SK-N-SH (cell line): ENCODE measurements at regions not wholly inside any gene's neighbourhood (a gene's known extent, or its start where the extent isn't known, plus 50 kb on each side); places are given as distances from the start of the nearest gene placed in this dataset.

Experiments used
- CTCF ChIA-PET: fragments of 300-600, 350-600 bp; formaldehyde crosslinking; extraction: SDS; loops from one replicate; lab custom pipeline; 2021; lab: Yijun Ruan, JAX
- POLR2A ChIA-PET: fragments of 350-600 bp; sonication (Branson Sonifier 250); formaldehyde crosslinking; extraction: SDS; loops from one replicate; lab custom pipeline; 2020; ENCODE audit warnings: antibody characterized with exemption, inconsistent platforms; lab: Yijun Ruan, JAX
- DNase-seq: peaks from one replicate; pipeline ENCODE4 v3.0.0; 2012
- H2AFZ ChIP-seq: fragments of 200-600 bp; sonication (generic); 2 replicates; pipeline ENCODE4 v1.8.1; 2016; ENCODE audit warnings: antibody characterized with exemption, mild to moderate bottlenecking, low read depth
- H3F3A ChIP-seq: fragments of 200-600 bp; sonication (generic); replicated peaks from 2 replicates; pipeline ENCODE3; 2016; ENCODE audit warnings: antibody characterized with exemption, mild to moderate bottlenecking; ENCODE audit not compliant: insufficient read depth
- H3K27ac ChIP-seq, 2 experiments: fragments of 200-500 bp in 1 of 2; fragments of 200-600 bp in 1 of 2; sonication (Bioruptor generic) in 1 of 2; sonication (generic), shearing (Covaris generic) in 1 of 2; 2 replicates each; pipeline versions ENCODE4 v1.5.1 to v1.6.1; 2014 to 2016; ENCODE audit warnings: low read depth in 2 of 2, inconsistent platforms in 1 of 2, low read length in 1 of 2, mild to moderate bottlenecking in 1 of 2, mixed read lengths in 1 of 2
- H3K27me3 ChIP-seq: fragments of 200-600 bp; sonication (generic), shearing (Covaris generic); 2 replicates; pipeline ENCODE4 v1.6.1; 2016; ENCODE audit warnings: mixed run types; ENCODE audit not compliant: insufficient read depth
- H3K36me3 ChIP-seq, 2 experiments: fragments of 200-500 bp in 1 of 2; fragments of 200-600 bp in 1 of 2; sonication (Bioruptor generic) in 1 of 2; sonication (generic) in 1 of 2; replicated peaks in 1 of 2; 2 replicates each; pipeline versions ENCODE3 to v1.5.1; 2014 to 2016; ENCODE audit warnings: low read length in 1 of 2, mild to moderate bottlenecking in 1 of 2; ENCODE audit not compliant: insufficient read depth in 2 of 2, control insufficient read depth in 1 of 2
- H3K4me1 ChIP-seq, 2 experiments: fragments of 200-500 bp in 1 of 2; fragments of 200-600 bp in 1 of 2; sonication (Bioruptor generic) in 1 of 2; sonication (generic), shearing (Covaris generic) in 1 of 2; 2 replicates each; pipeline versions ENCODE4 v1.5.1 to v1.6.1; 2014 to 2016; ENCODE audit warnings: low read depth in 1 of 2, low read length in 1 of 2, mixed run types in 1 of 2; ENCODE audit not compliant: insufficient read depth in 2 of 2, control insufficient read depth in 1 of 2
- H3K4me2 ChIP-seq: fragments of 200-600 bp; sonication (generic), shearing (Covaris generic); 2 replicates; pipeline ENCODE4 v1.6.1; 2017; ENCODE audit warnings: mixed run types
- H3K4me3 ChIP-seq, 2 experiments: fragments of 200-500 bp in 1 of 2; fragments of 200-600 bp in 1 of 2; sonication (Bioruptor generic) in 1 of 2; sonication (generic), shearing (Covaris generic) in 1 of 2; 2 replicates each; pipeline versions ENCODE4 v1.5.1 to v1.8.1; 2014 to 2016; ENCODE audit warnings: low read depth in 2 of 2, inconsistent platforms in 1 of 2, low read length in 1 of 2, mild to moderate bottlenecking in 1 of 2, mixed read lengths in 1 of 2, moderate library complexity in 1 of 2
- H3K79me2 ChIP-seq: fragments of 200-600 bp; sonication (generic); 2 replicates; pipeline ENCODE4 v1.8.1; 2017; ENCODE audit warnings: mild to moderate bottlenecking; ENCODE audit not compliant: insufficient read depth
- H3K9ac ChIP-seq: fragments of 200-600 bp; sonication (generic); 2 replicates; pipeline ENCODE4 v1.6.1; 2017; ENCODE audit warnings: mixed run types
- H3K9me2 ChIP-seq: fragments of 200-600 bp; sonication (generic); 2 replicates; pipeline ENCODE4 v1.6.1; 2017; ENCODE audit warnings: mixed run types
- H3K9me3 ChIP-seq: fragments of 200-600 bp; sonication (generic); 2 replicates; pipeline ENCODE4 v1.6.1; 2017; ENCODE audit warnings: mixed run types, mild to moderate bottlenecking, moderate library complexity
- H4K20me1 ChIP-seq: fragments of 200-600 bp; sonication (generic); 2 replicates; pipeline ENCODE4 v1.6.1; 2017; ENCODE audit warnings: mild to moderate bottlenecking, mixed run types; ENCODE audit not compliant: insufficient read depth
- EZH2phosphoT487 ChIP-seq: fragments of 200-600 bp; sonication (generic); IDR thresholded peaks from 2 replicates; pipeline ENCODE4 v1.6.1; 2017; ENCODE audit warnings: low read depth, mixed run types, mild to moderate bottlenecking, antibody characterized with exemption, moderate library complexity, borderline replicate concordance
- FOXJ3 ChIP-seq: sonication (generic); formaldehyde crosslinking; IDR thresholded peaks from 2 replicates; pipeline ENCODE4 v1.5.1; 2020; ENCODE audit warnings: mild to moderate bottlenecking, missing genetic modification reagents
- GABPA ChIP-seq: IDR thresholded peaks from 2 replicates; pipeline ENCODE4 v1.4.0; 2012; ENCODE audit warnings: low read depth, mild to moderate bottlenecking
- MAX ChIP-seq: IDR thresholded peaks from 2 replicates; pipeline ENCODE4 v1.4.0; 2012; ENCODE audit warnings: low read depth
- NRF1 ChIP-seq: IDR thresholded peaks from 2 replicates; pipeline ENCODE4 v1.6.1; 2012; ENCODE audit warnings: low read depth, mild to moderate bottlenecking, low read length
- RAD21 ChIP-seq: IDR thresholded peaks from 2 replicates; pipeline ENCODE4 v1.6.1; 2012; ENCODE audit warnings: mild to moderate bottlenecking, low read length
- REST ChIP-seq: IDR thresholded peaks from 2 replicates; pipeline ENCODE4 v1.6.1; 2012; ENCODE audit warnings: mild to moderate bottlenecking, low read depth, low read length, moderate library complexity
- RFX5 ChIP-seq: IDR thresholded peaks from 2 replicates; pipeline ENCODE4 v1.6.1; 2012; ENCODE audit warnings: mild to moderate bottlenecking, improper control_type of control experiment, low read length
- RXRA ChIP-seq: IDR thresholded peaks from 2 replicates; pipeline ENCODE4 v1.4.0; 2012; ENCODE audit warnings: low read depth, mild to moderate bottlenecking, borderline replicate concordance
- SIN3A ChIP-seq: IDR thresholded peaks from 2 replicates; pipeline ENCODE4 v1.6.1; 2012; ENCODE audit warnings: low read depth, mild to moderate bottlenecking, low read length, moderate library complexity, borderline replicate concordance
- TAF1 ChIP-seq: IDR thresholded peaks from 2 replicates; pipeline ENCODE4 v1.6.1; 2012; ENCODE audit warnings: low read depth, mild to moderate bottlenecking, low read length, moderate library complexity, borderline replicate concordance
- YY1 ChIP-seq: IDR thresholded peaks from 2 replicates; pipeline ENCODE4 v1.4.0; 2012; ENCODE audit warnings: low read depth, mild to moderate bottlenecking
- WGBS: methylation state at CpG from one replicate; pipeline ENCODE4 v1.1.6; 2017; ENCODE audit warnings: low lambda C conversion rate; 5-methylcytosine and 5-hydroxymethylcytosine counted together
- TF ChIP-seq, protein P1 (sequence below): IDR thresholded peaks from 2 replicates; pipeline ENCODE4 v1.4.0; 2012; ENCODE audit warnings: low read depth, borderline replicate concordance

- H3K4me3 ChIP-seq, result no peak overlapping the region
- no peaks in the 10 kb centered on the region for H3K36me3 ChIP-seq
- H3K27me3 ChIP-seq, result no peaks in the 10 kb centered on the region
- no peak overlapping the region for H2AFZ ChIP-seq
- no peak overlapping the region for H3K9ac ChIP-seq
- no peaks in the 10 kb centered on the region for H3K9me3 ChIP-seq
- H3K9me2 ChIP-seq, result 0 out of 2 replicates have a peak, but pooled peaks cover 3% of the 10 kb centered on the region
- ChIA-PET CTCF (interaction anchor here (0.6 to 1.6 kb wide), 3 partner anchors 10 to 24 kb away, joined by 3 read pairs; no protein-coding TSS in a partner anchor), POLR2A (no interaction called here)
- 86% methylated on average over 2 of the region's 2 CpGs for WGBS
- TF ChIP-seq FOXJ3 (CRISPR knock-in tag) (no peak), NRF1 (no peak), GABPA (no peak), MAX (no peak), SIN3A (no peak), RXRA (no peak)
- no peaks in the 10 kb centered on the region for H4K20me1 ChIP-seq
- H3K79me2 ChIP-seq, result no peaks in the 10 kb centered on the region
- H3K4me1 ChIP-seq, result peaks cover 3 to 4% of the 10 kb centered on the region in 2 experiments; a peak in 2 of 4 replicates
- H3K4me2 ChIP-seq, result no peak overlapping the region
- no peak overlapping the region for H3K27ac ChIP-seq
- peak; percentile 26 for DNase-seq
- peaks cover 2% of the 10 kb centered on the region for H3F3A ChIP-seq
Observed at GRCh38 chr6:109257494-109257893, 124.8 kb downstream of the CD164 start.

DNA sequence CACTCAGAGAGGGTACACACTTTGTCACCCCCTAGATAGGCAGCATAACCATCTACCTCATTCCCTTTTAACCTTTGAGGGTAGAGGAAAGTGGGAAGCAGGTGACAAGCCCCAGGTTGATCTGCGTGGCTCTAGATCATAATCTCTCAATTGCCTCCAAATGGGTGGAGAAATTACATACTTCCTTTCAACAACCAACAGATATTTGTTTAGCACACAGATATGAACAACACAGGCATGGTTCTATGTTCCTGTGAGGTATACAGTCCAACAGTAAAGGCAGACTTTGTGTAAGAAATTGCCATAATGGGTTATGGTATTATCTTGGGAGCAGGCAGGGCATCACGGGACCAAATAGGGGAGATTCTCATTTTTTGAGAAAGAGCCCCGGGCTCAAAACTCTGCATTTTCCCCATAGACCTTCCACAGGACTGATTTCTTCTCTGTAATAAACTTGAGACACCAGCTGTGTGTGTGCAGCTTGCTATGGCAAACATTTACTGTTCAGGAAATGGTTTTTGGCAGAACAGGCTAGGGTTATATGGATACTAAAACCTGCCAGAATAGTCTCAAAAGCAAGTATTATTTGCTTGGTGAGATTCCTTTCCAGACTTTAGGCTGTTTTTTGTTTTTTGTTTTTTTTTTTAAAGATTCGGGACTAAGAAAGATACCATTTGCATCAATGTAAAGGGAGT lies 126.2 kb downstream of the CD164 start:
- H3K27me3 ChIP-seq, result no peaks in the 10 kb centered on the region
- no peaks in the 10 kb centered on the region for H4K20me1 ChIP-seq
- CTCF ChIA-PET, result interaction anchor here (1.6 kb wide), 1 partner anchor 11 kb away, joined by 3 read pairs; no protein-coding TSS in a partner anchor
- no peak overlapping the region for H3K9ac ChIP-seq
- H3K4me2 ChIP-seq, result no peak overlapping the region
- POLR2A ChIA-PET, result no interaction called here
- no peak overlapping the region for H3K4me3 ChIP-seq
- no peaks in the 10 kb centered on the region for H3K36me3 ChIP-seq
- H3K27ac ChIP-seq, result no peak overlapping the region
- no peak for DNase-seq
- peaks cover 2% of the 10 kb centered on the region for H3F3A ChIP-seq
- WGBS, result 82% methylated on average over 4 of the region's 4 CpGs
- H3K4me1 ChIP-seq, result peaks cover 3 to 4% of the 10 kb centered on the region in 2 experiments; a peak in 2 of 4 replicates
- H3K9me2 ChIP-seq, result 0 out of 2 replicates have a peak, but pooled peaks cover 3% of the 10 kb centered on the region
- H3K79me2 ChIP-seq, result no peaks in the 10 kb centered on the region
- no peak overlapping the region for H2AFZ ChIP-seq
- no peak for TF ChIP-seq REST
- no peak for TF ChIP-seq EZH2phosphoT487
- no peak for TF ChIP-seq YY1
- no peak for TF ChIP-seq TAF1
- TF ChIP-seq, protein P1, sequence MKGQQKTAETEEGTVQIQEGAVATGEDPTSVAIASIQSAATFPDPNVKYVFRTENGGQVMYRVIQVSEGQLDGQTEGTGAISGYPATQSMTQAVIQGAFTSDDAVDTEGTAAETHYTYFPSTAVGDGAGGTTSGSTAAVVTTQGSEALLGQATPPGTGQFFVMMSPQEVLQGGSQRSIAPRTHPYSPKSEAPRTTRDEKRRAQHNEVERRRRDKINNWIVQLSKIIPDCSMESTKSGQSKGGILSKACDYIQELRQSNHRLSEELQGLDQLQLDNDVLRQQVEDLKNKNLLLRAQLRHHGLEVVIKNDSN, result no peak
- TF ChIP-seq RFX5, result no peak
- no peak for TF ChIP-seq RAD21
- H3K9me3 ChIP-seq, result no peaks in the 10 kb centered on the region
